Activated CD8-positive, alpha-beta memory T cell treated with anti-CD3 and anti-CD28 coated beads for 1 hour (primary cell): ENCODE measurements at regions not wholly inside any gene's neighbourhood (a gene's known extent, or its start where the extent isn't known, plus 50 kb on each side); places are given as distances from the start of the nearest gene placed in this dataset.

ENCODE experiments used
- DNase-seq, 2 donors: peaks; one replicate each; pipeline ENCODE4 v3.0.0-alpha.2; 2020; ENCODE audit warnings: low read depth in 1 of 2; ENCODE audit errors: extremely low read depth in 1 of 2

- no peak for DNase-seq
These were observed 169.4 kb downstream of the WT1 start for GRCh38 chr11:32265911-32266310.

- no peak for DNase-seq
These were observed 168.7 kb downstream of the WT1 start for GRCh38 chr11:32266601-32267000.

- DNase-seq: no peak
These were observed 167.6 kb downstream of the WT1 start for GRCh38 chr11:32267679-32268187.

GRCh38 chr11:32273931-32274330, 161.4 kb downstream of the WT1 start:
- no peak for DNase-seq

GRCh38 chr11:32279672-32280071, 155.7 kb downstream of the WT1 start:
- no peak for DNase-seq

GRCh38 chr11:32280339-32280738, 155.0 kb downstream of the WT1 start:
- no peak for DNase-seq

GRCh38 chr11:32288276-32288675, 147.1 kb downstream of the WT1 start:
- DNase-seq: no peak

- DNase-seq: no peak
These were observed 145.6 kb downstream of the WT1 start for GRCh38 chr11:32289701-32290100.

- no peak for DNase-seq
These were observed 144.6 kb downstream of the WT1 start for GRCh38 chr11:32290783-32291182.

- DNase-seq: no peak
These were observed 137.7 kb downstream of the WT1 start for GRCh38 chr11:32297611-32298011.

- no peak for DNase-seq
These were observed 132.5 kb downstream of the WT1 start for GRCh38 chr11:32302826-32303225.

- no peak for DNase-seq
These were observed 130.8 kb downstream of the WT1 start for GRCh38 chr11:32304521-32304920.

GRCh38 chr11:32305460-32305859, 129.9 kb downstream of the WT1 start:
- no peak for DNase-seq

GRCh38 chr11:32307471-32307870, 127.9 kb downstream of the WT1 start:
- DNase-seq: no peak

- DNase-seq: no peak
These were observed 127.4 kb downstream of the WT1 start for GRCh38 chr11:32307913-32308312.

- no peak for DNase-seq
These were observed 125.7 kb downstream of the WT1 start for GRCh38 chr11:32309530-32310213.

- no peak for DNase-seq
These were observed 125.1 kb downstream of the WT1 start for GRCh38 chr11:32310214-32310601.

GRCh38 chr11:32311346-32312065, 123.8 kb downstream of the WT1 start:
- no peak for DNase-seq

GRCh38 chr11:32312206-32312817, 123.0 kb downstream of the WT1 start:
- no peak for DNase-seq

GRCh38 chr11:32312865-32313403, 122.4 kb downstream of the WT1 start:
- DNase-seq: no peak

- no peak for DNase-seq
These were observed 121.9 kb downstream of the WT1 start for GRCh38 chr11:32313477-32313876.

- DNase-seq: no peak
These were observed 120.2 kb downstream of the WT1 start for GRCh38 chr11:32315121-32315520.
